ENCODE measurements at regions not wholly inside any gene's neighbourhood (a gene's known extent, or its start where the extent isn't known, plus 50 kb on each side); places are given as distances from the start of the nearest gene placed in this dataset.

GRCh38 chr14:53571641-53572328, 384.8 kb downstream of the BMP4 start:
- TF ChIP-seq CTCF (IDR thresholded peaks at IDR 0.05; ENCODE audit: low read length) = no peak
- no peak for TF ChIP-seq EZH2 (IDR thresholded peaks at IDR 0.05; ENCODE audit: borderline replicate concordance, low read length)
